HFFc6 (cell line): ENCODE measurements at regions not wholly inside any gene's neighbourhood (a gene's known extent, or its start where the extent isn't known, plus 50 kb on each side); places are given as distances from the start of the nearest gene placed in this dataset.

Source experiments
- DNase-seq: peaks from one replicate; pipeline ENCODE4 v3.0.0-alpha.2; 2018
- H3K27ac Mint-ChIP-seq: 2 replicates; pipeline ENCODE4 v1.8.0; 2020; ENCODE audit warnings: mild to moderate bottlenecking, mixed read lengths
- H3K27me3 Mint-ChIP-seq: 2 replicates; pipeline ENCODE4 v1.8.0; 2021; ENCODE audit warnings: mild to moderate bottlenecking, moderate library complexity, mixed read lengths; ENCODE audit not compliant: insufficient read depth
- H3K36me3 Mint-ChIP-seq: 2 replicates; pipeline ENCODE4 v1.8.0; 2021; ENCODE audit warnings: low read depth, mixed read lengths
- H3K4me1 Mint-ChIP-seq: 2 replicates; pipeline ENCODE4 v1.8.0; 2020; ENCODE audit warnings: low read depth, mixed read lengths
- H3K4me3 Mint-ChIP-seq: 2 replicates; pipeline ENCODE4 v1.8.0; 2020; ENCODE audit warnings: mild to moderate bottlenecking, moderate library complexity, mixed read lengths
- H3K9me3 Mint-ChIP-seq: 2 replicates; pipeline ENCODE4 v1.8.0; 2020; ENCODE audit warnings: mild to moderate bottlenecking, mixed read lengths
- CTCF ChIP-seq: fragments of 200-600 bp; sonication (generic); IDR thresholded peaks from 2 replicates; pipeline ENCODE4 v1.5.0; 2021; ENCODE audit warnings: antibody characterized with exemption, mild to moderate bottlenecking

GRCh38 chr18:45231617-45232016, 383.7 kb upstream of the SLC14A2 start:
- H3K9me3 Mint-ChIP-seq, result no peaks in the 10 kb centered on the region
- no peaks in the 10 kb centered on the region for H3K36me3 Mint-ChIP-seq
- H3K4me1 Mint-ChIP-seq, result 0 out of 2 replicates have a peak, but pooled peaks cover 8% of the 10 kb centered on the region
- H3K27ac Mint-ChIP-seq, result no peak overlapping the region
- DNase-seq, result no peak
- H3K4me3 Mint-ChIP-seq, result no peak overlapping the region
- no peak for TF ChIP-seq CTCF
- H3K27me3 Mint-ChIP-seq, result peaks cover 2% of the 10 kb centered on the region

GRCh38 chr18:45232061-45232460, 383.2 kb upstream of the SLC14A2 start:
- Mint-ChIP-seq H3K4me3 (no peak overlapping the region), H3K36me3 (no peaks in the 10 kb centered on the region), H3K4me1 (0 out of 2 replicates have a peak, but pooled peaks cover 8% of the 10 kb centered on the region), H3K27ac (no peak overlapping the region), H3K27me3 (peaks cover 2% of the 10 kb centered on the region), H3K9me3 (no peaks in the 10 kb centered on the region)
- TF ChIP-seq CTCF, result no peak
- DNase-seq, result no peak

GRCh38 chr18:45236676-45237075, 378.6 kb upstream of the SLC14A2 start:
- Mint-ChIP-seq H3K27ac (no peak overlapping the region), H3K36me3 (no peaks in the 10 kb centered on the region), H3K9me3 (no peaks in the 10 kb centered on the region), H3K4me1 (peaks cover 10% of the 10 kb centered on the region), H3K4me3 (no peak overlapping the region), H3K27me3 (peaks cover 13% of the 10 kb centered on the region; the same call in 1 of the 2 replicates)
- no peak for TF ChIP-seq CTCF
- DNase-seq, result no peak

GRCh38 chr18:45237343-45238098, 377.8 kb upstream of the SLC14A2 start:
- Mint-ChIP-seq H3K27ac (no peak overlapping the region), H3K9me3 (no peaks in the 10 kb centered on the region), H3K4me1 (peaks cover 6% of the 10 kb centered on the region), H3K27me3 (peaks cover 13% of the 10 kb centered on the region; the same call in 1 of the 2 replicates), H3K36me3 (no peaks in the 10 kb centered on the region), H3K4me3 (no peak overlapping the region)
- no peak for TF ChIP-seq CTCF
- no peak for DNase-seq

GRCh38 chr18:45241271-45241670, 374.0 kb upstream of the SLC14A2 start:
- DNase-seq, result no peak
- Mint-ChIP-seq H3K4me1 (peaks cover 28% of the 10 kb centered on the region), H3K27ac (no peak overlapping the region; the same call in 1 of the 2 replicates), H3K36me3 (no peaks in the 10 kb centered on the region), H3K9me3 (no peaks in the 10 kb centered on the region), H3K27me3 (peaks cover 13% of the 10 kb centered on the region; the same call in 1 of the 2 replicates), H3K4me3 (no peak overlapping the region)
- no peak for TF ChIP-seq CTCF
